IPS-11a (cell line): ENCODE measurements at regions not wholly inside any gene's neighbourhood (a gene's known extent, or its start where the extent isn't known, plus 50 kb on each side); places are given as distances from the start of the nearest gene placed in this dataset.

Source experiments
- H3K4me3 ChIP-seq: one replicate; pipeline ENCODE4 v1.5.1; 2013; ENCODE audit warnings: low read depth, low read length, control low read depth

DNA sequence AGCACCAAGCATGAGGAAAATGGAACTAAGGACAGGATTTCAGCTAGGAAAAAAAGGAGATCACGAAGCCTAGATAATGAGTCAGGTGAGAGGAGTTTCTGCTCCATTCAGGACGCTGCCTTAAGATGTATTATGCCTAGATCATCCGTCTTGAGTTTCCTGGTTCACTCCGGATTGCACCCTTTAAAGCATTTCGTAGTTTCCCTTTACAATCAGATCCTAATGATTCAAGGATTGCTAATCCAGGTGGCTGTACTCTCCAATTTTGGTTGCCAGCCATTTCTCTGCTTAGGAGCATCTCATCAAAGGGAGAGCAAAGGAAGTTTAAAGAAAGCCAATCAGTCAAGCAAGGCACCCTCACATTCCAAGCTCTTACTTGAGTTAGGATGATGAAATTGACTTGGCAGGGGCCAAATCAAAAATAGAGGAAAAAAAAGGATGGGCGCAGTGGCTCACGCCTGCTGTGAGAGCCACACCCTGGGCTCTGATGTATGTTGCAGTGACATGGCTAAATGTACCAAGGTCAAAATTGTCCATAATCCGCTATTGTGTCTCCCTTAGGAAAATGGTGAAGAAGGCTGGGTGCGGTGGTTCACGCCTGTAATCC, 156.9 kb upstream of the SOD1 start:
- no peak overlapping the region for H3K4me3 ChIP-seq

DNA sequence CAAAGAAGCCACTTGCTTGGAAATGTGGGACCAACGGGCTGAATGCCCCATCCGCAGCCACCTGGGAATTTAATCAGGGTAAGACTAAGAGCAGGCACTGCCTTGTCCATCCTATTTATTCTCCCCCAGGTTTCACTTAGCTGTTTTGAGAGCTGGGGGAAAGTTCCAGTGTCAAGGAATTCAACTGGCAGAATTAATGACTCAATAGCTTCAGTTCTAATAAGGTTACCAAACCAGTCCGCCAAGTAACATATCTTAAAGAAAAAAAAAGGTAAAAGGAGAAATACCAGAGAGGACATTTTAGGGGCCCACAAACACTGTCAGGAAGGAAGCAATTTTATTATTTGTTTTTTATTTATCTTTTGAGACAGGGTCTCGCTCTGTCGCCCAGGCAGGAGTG, 157.6 kb upstream of the SOD1 start:
- no peak overlapping the region for H3K4me3 ChIP-seq

DNA sequence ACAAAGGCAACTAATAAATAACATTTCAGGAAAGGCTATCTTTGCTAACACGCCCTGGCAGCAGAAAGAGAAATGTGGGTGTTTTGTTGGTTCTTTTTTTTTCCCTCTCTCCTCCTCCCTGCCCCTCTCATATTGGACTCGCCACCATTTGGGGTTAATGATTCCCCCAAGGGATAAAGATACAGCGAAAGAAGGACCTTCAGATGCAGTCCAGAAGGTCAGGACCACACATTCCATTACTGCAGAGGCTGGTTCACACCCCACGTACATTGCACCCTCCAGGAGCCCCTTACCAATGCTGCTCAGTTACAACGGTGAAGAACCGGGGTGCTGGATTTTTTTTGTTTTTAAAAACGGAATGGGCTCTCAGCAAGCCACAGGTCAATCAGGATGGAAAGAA, 156.9 kb upstream of the TIAM1 start:
- H3K4me3 ChIP-seq, result no peak overlapping the region

DNA sequence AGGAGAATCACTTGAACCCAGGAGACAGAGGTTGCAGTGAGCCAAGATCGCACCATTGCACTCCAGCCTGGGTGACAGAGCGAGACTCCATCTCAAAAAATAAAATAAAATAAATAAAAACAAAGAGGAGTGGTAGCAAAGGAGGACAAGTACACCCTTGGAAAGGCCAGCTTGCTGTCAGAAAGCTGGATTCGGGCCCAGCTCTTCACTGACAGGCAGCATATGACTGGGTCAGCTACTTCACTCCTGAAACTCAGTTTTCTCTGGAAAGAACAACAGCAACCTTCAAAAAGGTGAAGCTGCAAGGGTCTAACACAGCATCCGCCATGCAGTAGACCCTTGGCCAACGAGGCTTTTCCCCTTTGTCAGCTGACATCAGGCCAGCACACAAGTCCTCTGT, 156.0 kb upstream of the TIAM1 start:
- no peak overlapping the region for H3K4me3 ChIP-seq

DNA sequence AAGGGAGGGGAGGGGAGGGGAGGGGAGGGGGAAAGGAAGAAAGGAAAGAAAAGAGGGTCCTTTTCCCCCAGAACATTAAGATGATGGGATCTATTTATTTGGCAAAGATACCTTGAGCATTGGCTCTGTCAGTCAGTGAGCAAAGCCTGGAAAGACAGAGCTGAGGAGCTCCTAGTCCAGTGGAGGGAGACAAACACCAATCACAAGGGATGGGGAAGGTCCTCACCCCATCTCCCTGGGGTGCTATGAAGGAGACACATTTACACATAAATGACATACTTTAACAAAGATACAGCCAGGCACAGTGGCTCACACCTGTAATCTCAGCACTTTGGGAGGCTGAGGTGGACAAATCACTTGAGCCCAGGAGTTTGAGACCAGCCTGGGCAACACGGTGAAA, 154.9 kb upstream of the TIAM1 start:
- no peak overlapping the region for H3K4me3 ChIP-seq

DNA sequence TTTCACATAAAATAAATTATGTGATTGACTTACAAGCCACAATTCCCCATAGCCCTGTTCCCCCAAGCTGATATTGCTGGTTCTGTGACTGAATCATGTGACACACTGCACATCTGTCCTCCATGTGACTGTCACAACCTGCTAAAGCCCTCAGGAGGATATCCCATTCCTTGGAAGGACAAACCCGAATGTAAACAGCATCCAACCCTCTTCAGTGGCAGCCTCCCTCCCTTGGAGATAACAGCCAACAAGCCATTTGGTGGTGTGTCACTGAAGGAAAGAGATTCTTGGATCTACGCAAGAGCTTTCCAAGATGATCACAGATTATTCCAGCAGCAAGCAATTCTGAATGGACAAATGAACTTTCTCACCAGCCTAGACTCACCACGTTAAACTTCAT, 153.9 kb upstream of the TIAM1 start:
- H3K4me3 ChIP-seq, result no peak overlapping the region

DNA sequence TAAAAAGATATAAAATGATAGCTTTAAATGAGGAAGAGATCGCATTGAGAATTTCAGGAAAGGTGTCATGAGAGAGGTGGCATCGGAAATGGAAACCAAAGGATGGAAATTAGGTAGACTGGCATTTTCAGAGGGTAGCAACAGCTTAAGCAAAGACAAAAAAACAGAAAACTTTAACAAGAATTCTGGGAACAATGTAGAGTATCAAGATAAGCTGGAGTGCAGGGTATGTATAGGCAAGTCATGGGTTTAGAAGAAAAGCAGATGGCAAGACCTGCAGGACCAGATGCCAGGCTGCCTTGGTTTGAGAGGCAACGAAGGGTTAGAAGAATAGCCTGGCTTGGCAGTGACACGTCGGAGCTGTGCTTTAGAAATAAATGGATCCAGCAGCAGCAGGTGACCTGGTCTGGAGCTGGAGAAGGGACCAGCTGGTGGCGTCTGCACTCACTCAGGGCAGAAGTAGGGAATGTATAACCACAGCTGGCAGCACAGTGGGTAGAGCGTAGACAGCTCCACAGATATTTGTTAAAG, 149.4 kb upstream of the TIAM1 start:
- no peak overlapping the region for H3K4me3 ChIP-seq

DNA sequence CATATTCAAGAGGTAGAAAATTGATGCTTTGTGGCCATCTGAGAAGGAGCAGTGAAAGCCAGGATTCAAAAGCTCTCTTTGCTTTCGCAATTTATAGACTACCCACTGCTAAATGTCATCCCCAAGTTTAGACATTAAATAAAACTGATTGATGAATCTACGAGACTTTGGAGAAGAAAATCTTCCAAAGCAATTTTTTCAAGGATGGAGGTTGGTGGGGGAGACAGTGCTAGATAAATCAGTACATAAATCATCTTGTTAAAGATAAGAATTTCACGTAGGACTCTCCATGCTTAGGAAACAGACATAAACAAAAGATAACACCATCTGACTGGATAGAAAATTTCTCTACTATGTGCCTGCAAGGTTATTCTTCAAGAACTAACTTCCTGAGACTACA, 147.6 kb upstream of the TIAM1 start:
- H3K4me3 ChIP-seq, result no peak overlapping the region

DNA sequence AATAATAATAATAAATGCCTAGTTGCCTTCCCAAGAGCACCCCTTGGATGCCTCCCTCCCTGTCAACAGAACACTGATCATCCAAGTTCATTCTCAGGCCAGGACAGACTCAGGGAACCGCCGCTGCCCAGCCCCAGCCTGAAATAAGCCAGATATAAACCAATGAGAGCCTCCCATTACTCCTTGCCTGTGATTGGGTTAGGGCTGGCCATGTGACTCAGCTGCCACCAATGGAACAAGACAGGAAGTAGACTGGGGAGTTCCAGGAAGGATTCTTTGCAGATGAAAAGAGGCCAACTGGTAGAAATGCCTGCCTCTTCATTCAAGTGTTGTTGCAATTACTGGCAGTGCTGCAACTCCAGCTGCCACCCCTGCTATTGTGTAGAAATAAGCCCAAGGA, 146.4 kb upstream of the TIAM1 start:
- H3K4me3 ChIP-seq, result no peak overlapping the region

DNA sequence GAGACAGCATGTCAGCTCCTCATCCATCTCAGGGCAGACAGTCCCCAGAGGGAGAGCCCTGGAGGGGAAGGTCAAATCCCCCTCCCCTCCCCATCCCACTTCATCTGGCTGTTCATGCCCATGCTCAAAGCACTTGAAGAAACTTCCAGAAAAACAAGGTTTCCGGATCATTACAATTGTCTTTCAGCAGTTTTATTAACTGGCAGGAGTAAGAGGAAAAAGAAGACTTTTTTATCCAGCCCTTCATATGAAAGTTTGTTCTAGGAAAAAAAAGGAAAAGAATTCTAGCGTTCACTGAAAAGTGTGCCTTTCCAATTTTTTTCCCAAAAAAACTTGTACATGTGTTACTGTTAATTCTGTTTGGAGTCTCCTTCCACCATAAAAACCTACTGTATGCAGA, 145.7 kb upstream of the TIAM1 start:
- H3K4me3 ChIP-seq, result no peak overlapping the region

DNA sequence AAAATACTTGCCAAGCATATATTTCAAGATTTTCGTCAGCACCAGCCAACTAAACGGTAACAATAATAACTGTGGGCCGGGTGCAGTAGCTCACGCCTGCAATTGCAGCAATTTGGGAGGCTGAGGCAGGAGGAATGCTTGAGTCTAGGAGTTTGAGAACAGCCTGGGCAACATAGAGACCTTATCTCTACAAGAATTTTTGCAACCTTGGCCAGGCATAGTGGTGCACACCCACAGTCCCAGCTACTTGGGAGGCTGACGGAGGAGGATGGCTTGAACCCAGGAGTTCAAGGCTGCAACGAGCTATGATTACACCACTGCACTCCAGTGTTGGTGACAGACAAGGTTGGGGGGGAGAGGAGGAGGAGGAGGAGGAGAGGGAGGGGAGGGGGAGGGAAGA, 145.0 kb upstream of the TIAM1 start:
- no peak overlapping the region for H3K4me3 ChIP-seq

DNA sequence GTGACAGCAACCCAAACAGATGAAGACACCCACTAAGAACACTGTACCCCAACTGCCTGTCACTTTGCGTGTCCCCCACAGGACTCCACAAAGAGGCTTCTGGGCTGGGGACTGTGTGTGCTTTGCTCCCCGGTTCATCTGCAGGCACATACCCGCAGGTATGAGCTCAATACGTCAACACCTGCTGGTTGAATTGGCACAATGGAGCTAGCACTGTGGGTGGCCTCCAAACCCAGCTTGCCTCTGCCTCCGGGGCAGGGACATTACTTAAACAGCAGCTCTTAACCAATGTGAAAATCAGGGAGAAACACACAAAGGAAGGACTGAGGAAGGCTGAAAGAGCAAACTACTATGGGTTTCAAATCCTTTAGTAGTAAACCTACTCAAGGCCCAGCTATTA, 140.2 kb upstream of the TIAM1 start:
- no peak overlapping the region for H3K4me3 ChIP-seq

DNA sequence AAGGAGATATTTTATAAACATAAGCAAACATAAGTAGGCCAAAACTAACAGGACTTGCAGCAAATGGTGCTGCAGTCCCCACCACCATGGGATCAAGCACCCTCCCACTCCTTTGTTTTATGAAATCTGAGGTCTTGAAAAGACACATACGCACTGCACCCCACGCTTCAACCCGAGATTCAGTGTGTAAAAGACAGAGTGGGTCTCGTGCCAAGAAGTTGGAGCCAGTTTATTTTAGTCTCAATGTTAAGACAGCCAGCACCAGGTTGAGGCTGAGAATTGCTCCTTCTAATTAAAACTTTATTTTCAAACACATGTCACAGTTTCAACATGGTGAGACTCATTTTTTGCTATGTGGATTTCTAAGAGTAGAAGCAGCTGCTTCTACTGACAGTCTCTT, 139.1 kb upstream of the TIAM1 start:
- no peak overlapping the region for H3K4me3 ChIP-seq

DNA sequence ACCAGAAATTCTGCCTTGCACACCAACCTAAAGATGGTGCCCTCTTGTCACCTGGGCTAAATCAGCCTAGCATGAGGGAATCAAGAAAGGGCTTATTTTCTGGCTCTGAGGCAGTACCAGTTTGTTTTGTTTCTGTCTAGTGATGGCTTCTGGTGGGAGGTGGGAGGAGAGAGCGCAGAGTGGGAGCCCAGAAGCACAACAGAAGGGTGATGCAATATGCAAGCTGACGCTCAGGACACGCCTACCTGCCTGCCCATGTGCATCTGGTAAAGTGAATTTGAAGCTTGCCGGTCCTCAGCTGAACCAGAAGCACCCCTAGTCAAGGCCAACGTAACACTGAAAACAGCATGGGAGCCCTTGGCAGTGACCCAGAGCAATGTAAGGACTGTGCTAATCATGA, 138.4 kb upstream of the TIAM1 start:
- H3K4me3 ChIP-seq, result no peak overlapping the region

DNA sequence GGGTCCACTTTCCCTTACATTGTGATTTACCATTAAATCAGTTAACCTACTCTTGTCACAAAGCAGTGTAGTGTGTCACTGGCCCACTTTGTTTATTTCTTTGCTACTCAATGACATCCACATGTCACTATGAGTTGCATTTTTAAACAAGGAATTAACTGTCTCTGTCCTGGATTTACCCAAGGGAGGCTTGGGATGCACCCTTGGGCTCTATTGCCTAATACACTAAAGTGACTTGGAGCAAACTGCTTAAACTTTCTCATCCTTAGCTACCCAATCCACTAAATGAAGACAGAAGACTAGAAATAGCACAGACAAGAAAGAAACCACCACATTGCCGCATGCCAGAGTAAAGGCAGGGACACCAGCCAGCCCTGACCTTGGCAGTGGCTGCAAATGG, 136.2 kb upstream of the TIAM1 start:
- H3K4me3 ChIP-seq, result no peak overlapping the region

DNA sequence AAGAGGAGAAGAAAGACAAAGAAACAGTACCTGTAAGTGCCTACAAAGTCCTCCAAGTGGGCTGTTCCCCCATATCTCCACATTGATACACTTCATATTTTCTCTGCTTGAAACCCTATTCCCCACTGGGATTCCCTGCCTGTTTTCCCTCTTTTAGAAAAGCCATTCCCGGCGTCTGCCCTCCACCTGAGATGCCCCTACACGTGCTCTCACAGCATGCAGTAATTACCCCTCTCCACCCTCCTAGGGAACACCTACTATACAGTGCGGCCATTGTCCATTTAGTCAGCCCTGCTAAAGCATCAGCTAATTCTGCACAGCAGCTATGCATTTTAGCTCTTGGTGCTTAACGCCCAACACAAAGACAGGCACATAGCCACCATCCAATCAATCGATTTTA, 135.7 kb upstream of the TIAM1 start:
- H3K4me3 ChIP-seq, result no peak overlapping the region

DNA sequence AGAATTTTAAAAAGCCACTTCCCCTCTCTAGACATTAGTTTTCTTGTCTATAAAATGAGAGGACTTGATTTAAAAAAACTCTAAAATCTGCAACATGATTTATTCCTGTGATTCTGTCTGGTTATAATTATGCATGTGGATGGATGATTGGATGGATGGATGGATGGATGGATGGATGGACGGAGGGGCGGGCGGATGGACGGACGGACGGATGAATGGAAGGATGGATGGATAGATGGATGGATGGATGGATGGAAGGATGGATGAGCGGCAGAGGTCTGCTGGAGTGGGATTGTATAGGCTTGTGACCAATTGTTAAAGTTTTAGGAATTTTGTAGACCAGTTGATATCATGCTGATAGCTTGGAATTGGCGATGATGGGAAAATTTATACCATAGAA, 135.2 kb upstream of the TIAM1 start:
- no peak overlapping the region for H3K4me3 ChIP-seq

DNA sequence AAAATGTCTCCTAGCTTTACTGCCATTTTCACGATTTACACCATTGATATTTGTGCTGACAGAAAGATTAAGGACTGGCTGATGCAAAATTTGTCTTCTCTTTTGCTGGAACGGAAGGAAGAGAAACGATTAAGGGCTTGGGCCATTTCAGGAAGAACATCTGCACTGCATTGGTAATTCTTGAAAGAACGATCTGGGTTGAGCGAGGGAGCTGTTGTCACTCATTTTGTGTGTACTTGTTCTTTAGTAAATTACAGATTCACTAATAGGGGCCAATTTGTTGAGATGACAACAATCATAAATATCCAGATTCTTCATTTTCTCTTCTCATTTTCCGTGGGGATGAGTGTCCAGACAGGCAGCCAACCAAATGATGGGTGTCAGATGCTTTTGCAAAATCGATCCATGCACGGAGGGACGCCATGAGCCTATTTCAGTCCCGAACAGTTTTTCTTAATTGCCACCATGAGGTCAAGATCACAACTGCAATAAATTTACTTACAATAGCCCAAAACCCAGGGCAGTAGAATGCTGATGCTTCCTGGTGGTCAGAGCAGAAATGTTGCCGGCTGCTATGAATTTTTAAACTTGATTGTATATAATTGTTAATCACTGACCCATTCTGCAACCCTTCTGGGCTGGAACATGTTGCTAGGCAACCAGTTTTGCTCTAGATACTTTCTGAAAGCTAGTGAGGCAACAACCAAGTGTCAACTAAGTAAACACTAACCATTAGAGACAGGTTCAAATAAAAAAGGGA, 132.4 kb upstream of the TIAM1 start:
- no peak overlapping the region for H3K4me3 ChIP-seq

DNA sequence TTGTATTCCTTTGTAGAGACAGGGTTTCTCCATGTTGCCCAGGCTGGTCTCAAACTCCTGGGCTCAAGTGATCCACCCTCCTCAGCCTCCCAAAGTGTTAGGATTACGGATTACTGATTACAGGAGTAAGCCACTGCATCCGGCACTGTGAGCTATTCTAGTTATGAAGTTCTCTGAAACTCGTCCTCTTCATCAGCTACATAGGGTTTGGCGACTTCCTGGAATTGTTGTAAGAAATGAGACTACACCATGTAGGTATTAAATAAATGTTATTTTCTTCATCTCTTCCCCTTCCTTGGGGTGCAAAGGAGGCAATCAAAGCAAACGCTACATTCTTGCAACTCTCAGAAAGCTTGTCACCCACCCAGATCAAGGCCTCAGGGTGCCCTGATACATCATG, 131.2 kb upstream of the TIAM1 start:
- no peak overlapping the region for H3K4me3 ChIP-seq

DNA sequence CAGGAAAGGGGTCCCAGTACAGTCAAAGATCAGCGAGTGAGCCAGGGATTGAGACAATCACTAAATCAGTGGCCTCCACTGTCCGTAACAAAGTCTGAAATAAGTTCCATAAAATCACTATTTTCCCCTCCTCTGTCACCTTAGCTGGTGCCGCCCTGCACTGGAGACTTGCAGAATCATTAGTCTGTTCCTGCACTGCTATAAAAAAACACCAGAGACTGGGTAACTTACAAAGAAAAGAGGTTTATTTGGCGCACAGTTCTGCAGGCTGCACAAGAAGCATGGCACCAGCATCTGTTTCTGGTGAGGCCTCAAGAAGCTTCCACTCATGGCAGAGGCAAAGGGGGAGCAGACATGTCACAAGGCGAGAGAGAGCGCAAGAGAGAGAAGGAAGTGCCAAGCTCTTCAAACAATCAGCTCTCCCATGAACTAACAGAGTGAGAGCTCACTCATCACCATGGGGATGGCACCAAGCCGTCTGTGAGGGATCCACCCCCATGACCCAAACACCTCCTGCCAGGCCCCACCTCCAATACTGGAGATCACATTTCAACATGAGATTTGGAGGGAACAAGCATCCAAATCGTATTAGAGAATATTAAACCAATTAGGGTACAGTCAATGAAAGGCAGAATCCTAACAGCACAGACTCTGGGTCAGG, 129.8 kb upstream of the TIAM1 start:
- no peak overlapping the region for H3K4me3 ChIP-seq

DNA sequence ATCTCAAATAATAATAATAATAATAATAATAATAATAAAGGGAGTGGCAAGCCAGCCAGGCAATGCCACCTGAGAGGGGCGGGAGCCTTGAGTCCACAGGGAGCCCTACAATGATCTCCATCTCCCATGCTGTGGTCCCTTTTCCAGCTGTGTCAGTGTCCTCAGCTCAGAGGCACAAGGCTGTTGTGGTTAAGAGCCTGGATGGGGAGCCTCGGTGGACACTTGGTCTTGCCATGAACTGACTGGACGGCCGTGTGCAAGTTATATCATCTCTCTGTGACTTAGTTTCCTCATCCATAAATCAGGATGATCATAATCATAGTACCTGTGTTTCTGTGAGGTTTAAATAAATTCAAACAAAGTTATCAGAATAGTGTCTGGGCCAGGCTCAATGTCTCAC, 127.8 kb upstream of the TIAM1 start:
- H3K4me3 ChIP-seq, result no peak overlapping the region
